ENCODE measurements at regions not wholly inside any gene's neighbourhood (a gene's known extent, or its start where the extent isn't known, plus 50 kb on each side); places are given as distances from the start of the nearest gene placed in this dataset.

- no peak overlapping the region for H3K27ac ChIP-seq
- TF ChIP-seq CTCF (IDR thresholded peaks at IDR 0.05) (no peak), ZFX (IDR thresholded peaks at IDR 0.05; ENCODE audit: borderline replicate concordance) (no peak)
Measured at GRCh38 chr12:127241072-127241817, 1025.7 kb upstream of the TMEM132C start.

DNA sequence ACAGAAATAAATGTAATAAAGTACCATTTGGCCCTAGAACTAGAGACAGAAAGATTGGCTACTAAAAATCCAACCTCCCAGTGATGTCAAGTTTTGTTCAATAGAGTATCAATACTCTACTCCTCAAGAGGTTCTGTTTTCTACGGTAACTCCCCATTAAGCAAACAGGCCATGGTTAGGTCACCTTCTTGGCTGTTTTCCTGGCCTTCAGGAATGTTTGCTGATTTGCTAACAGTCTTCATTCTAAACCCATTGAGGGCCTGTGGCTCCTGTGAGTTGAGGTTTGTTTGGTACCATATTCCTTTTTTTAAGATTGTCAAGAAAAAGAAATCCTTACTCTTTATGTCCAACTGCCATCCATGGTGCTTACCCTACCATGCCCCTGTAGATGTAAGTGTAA, 1022.0 kb upstream of the TMEM132C start:
- H3K27ac ChIP-seq = no peak overlapping the region
- TF ChIP-seq CTCF (IDR thresholded peaks at IDR 0.05) = no peak
- TF ChIP-seq ZFX (IDR thresholded peaks at IDR 0.05; ENCODE audit: borderline replicate concordance) = no peak

DNA sequence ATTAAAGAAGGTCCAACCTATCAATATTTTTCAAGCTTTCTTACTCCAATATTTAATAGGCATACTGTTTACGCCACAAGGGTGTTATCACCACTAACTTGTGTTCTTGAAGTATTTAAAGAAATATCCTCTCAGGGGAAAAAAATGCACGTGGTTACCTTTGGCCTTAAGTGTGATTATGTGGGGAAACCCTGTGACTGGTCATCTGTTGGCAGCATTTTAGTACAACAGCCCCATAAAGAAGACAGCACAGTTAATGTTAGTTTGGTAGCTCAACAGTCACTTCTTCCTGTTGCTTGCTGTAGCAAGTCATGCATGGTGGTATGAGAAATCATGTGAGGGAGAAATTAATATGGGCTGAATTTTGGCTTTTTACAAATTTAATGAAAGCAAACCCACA, 1021.5 kb upstream of the TMEM132C start:
- no peak overlapping the region for H3K27ac ChIP-seq
- TF ChIP-seq CTCF (IDR thresholded peaks at IDR 0.05) = no peak
- TF ChIP-seq ZFX (IDR thresholded peaks at IDR 0.05; ENCODE audit: borderline replicate concordance) = no peak

DNA sequence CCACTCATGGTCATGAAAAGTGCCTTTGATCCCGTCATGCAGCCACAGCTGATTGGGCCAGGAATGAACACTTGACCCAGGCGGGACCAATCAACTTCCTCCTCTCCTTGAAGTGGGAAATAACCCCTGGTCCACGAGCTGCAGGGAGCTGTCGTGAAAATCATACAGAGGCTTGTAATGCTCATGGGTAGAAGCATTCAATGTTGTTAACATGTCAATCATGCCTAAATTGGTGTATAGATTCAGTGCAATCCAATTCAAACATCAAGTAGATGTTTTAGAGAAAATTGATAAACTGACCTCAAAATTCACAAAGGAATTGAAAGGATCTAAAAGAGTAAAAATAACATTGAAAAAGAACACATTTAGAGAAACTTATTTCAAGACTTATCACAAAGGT, 1019.0 kb upstream of the TMEM132C start:
- H3K27ac ChIP-seq = no peak overlapping the region
- TF ChIP-seq CTCF (IDR thresholded peaks at IDR 0.05) = no peak
- no peak for TF ChIP-seq ZFX (IDR thresholded peaks at IDR 0.05; ENCODE audit: borderline replicate concordance)

DNA sequence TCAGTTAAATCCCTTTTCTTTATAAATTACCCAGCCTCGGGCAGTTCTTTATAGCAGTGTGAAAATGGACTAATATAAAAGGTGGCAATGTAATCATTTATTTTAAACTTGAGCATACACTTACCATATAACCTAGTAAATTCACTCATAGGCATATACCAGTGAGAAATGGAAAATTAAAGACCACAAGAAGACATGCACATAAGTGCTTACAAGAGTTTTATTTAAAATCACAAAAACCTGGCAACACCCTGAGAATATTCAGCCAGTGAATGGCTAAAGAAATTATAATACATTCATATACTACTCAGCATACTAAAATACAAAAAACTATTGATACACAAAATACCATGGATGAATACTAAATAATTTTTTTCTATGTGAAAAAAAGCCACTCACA, 1017.5 kb upstream of the TMEM132C start:
- no peak overlapping the region for H3K27ac ChIP-seq
- TF ChIP-seq ZFX (IDR thresholded peaks at IDR 0.05; ENCODE audit: borderline replicate concordance) (no peak), CTCF (IDR thresholded peaks at IDR 0.05) (no peak)

DNA sequence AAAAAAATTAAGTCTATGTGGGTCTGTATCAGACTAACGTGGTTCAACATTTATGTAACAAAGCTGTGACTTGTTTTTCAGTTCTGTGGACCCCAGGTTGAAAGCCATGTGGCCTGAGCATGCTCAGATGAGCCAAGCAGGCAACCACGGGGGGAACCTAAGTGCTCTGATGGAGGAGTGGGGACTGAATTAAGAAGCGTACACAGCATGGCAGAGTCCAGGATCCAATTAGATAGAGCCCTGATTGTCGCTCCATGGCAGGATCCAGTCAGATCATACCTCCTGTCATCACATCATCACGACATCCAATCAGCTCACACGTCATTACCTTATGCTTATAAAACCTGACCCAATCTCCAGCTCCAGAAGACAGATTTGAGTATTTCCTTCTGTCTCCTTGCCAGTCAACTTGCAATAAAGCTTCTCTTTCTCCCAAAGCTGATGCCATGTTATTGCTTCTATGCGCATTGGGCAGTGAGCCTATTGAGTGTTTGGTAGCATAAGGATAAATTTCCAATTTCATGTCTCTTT, 1013.1 kb upstream of the TMEM132C start:
- no peak for TF ChIP-seq ZFX (IDR thresholded peaks at IDR 0.05; ENCODE audit: borderline replicate concordance)
- no peak for TF ChIP-seq CTCF (IDR thresholded peaks at IDR 0.05)

GRCh38 chr12:127254420-127254955, 1012.5 kb upstream of the TMEM132C start:
- TF ChIP-seq ZFX (IDR thresholded peaks at IDR 0.05; ENCODE audit: borderline replicate concordance) = no peak
- TF ChIP-seq CTCF (IDR thresholded peaks at IDR 0.05) = no peak
- no peak overlapping the region for H3K27ac ChIP-seq

More for the DNA sequence above, 1013.1 kb upstream of the TMEM132C start:
- no peak overlapping the region for H3K27ac ChIP-seq
